SW 1271 (cell line): ENCODE measurements at regions not wholly inside any gene's neighbourhood (a gene's known extent, or its start where the extent isn't known, plus 50 kb on each side); places are given as distances from the start of the nearest gene placed in this dataset.
"Not testable (repeated sequence)": the region's sequence is repeated elsewhere in the genome, so short reads cannot be mapped to it uniquely, and the experiment has no call there.

Experiments used
- DNase-seq, 2 experiments: peaks; one replicate each; lab custom pipeline; 2025; lab: John Stamatoyannopoulos, UW

- no peak for DNase-seq
Measured at GRCh38 chr4:188737251-188738002, 598.2 kb downstream of the TRIML1 start.

DNA sequence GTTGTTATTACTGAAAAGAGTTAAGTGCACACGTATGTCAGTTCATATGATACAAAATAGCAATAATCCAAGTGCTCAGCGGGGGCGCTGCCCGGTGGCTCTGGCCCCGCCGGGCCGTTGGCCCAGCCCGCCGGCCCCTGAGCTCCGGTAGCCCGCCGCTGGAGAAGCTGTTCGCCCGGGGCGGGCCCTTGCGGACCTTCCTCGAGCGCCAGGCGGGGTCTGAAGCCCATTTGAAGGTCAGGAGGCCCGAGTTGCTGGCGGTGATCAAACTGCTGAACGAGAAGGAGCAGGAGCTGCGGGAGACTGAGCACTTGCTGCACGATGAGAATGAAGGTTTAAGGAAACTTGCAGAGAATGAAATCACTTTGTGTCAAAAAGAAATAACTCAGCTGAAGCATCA, 599.0 kb downstream of the TRIML1 start:
- not testable (repeated sequence) for DNase-seq

DNA sequence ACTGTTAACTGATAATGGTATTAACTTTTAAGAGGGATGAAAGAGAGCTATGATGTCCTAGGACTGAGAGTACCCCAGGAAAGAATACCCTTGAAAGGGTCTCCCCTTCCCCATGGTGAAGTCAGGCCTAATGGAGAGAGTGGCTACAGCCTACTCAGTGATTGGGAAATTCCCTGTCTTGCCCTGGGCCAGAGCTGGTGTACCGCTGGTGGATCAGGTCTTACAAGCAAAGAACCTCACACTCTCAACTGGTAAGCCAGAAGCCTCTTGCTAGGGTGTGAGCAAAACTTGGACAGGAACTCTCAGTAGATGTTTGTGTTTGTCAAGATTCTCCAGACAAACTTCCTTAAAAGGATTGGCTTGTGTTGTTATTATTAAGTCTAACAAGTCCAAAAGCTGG, 600.9 kb downstream of the TRIML1 start:
- not testable (repeated sequence) for DNase-seq

DNA sequence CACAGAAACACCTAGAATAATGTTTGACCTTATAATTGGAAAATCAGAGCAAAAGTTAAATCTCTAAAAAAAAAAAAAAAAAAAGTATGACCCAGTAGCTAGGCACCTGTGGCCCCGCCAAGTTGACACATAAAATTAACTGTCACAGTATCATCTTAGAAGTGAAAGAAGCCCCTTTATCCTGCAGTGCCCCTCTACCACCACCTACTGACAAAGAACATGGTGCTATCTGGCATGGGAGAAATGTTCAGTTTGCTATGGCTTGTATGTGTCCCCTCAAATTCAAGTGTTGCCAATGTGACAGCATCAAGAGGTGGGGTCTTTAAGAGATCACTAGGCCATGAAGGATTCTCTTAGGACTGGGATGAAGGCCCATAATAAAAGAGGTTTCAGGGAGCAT, 601.5 kb downstream of the TRIML1 start:
- not testable (repeated sequence) for DNase-seq

- DNase-seq = no peak
Measured at GRCh38 chr4:188754372-188755002, 615.2 kb downstream of the TRIML1 start.

DNA sequence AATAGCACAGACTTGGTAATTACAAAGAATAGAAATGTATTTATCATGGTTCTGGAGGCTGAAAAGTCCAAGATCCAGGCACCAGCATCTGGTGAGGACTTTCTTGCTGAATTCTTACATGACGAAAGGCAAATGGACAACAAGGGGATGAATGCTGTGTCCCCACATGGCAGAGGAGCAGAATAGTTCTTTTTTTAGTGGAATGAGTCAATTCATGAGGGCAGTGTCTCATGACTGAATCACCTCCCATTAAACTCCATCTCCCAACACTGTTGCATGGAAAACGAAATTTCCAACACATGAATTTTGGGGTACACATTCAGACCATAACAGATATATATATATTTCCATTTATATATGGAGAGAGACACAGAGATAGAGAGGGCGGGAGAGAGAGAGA, 628.3 kb downstream of the TRIML1 start:
- no peak for DNase-seq

GRCh38 chr4:188778905-188779304, 639.7 kb downstream of the TRIML1 start:
- DNase-seq = no peak

GRCh38 chr4:188779581-188779980, 640.3 kb downstream of the TRIML1 start:
- DNase-seq = no peak

DNA sequence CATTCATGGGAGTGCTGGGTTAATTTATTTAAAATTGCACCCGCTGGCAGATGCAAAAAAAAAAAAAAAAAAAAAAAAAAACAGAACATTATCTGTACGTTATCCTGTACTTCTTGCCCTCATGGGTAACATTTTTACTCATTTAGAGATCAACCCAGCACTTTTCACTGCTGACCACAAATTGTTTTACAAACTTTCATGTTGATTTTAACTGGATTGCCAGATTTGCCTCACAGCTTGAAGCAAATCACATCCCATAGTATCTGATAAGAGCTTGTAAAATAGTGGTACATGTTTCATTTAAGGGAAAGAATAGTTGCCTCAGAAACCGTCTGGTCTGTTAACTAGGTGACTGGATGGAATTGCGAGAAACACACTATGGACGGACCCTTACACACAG, 640.8 kb downstream of the TRIML1 start:
- DNase-seq = no peak

GRCh38 chr4:188780686-188781085, 641.4 kb downstream of the TRIML1 start:
- DNase-seq = no peak

DNA sequence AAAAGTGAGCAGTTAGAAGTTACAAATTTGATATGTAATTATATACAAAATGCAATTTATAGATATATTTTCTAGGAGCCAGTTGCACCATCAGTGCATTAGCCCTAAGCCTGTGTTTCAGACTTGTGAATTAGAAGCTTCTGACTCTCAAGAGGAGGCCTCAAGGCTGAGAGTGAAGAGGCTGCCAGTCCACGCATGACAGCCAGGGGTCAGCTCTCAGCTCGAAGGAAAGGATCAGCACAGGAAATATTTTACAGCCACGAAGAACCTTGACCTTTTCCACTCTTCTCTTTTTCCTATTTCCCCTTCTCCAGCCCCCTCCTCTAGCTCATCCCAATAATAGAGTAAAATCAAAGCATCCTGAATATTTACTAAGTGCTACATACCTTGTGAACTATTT, 642.4 kb downstream of the TRIML1 start:
- DNase-seq = peak in 1 of 2 experiments; percentile 0

DNA sequence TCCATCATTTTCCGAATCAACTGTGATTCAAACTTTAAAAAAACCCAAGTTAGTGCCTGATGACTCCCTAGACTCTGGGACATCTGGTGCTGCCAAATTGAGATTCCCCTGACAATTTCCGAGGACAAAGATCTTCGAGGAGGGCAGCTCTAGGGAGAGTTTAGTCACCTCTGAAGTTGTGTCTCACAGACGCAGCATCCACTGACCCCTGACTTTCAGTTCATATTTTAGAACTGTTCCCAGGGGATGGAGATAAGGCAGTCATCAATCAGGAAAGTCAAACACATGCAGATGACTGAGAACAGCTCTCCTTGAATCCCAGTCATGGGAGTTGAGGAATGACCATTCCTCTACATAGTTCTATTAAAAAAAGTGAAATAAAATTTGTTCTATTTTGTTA, 643.9 kb downstream of the TRIML1 start:
- no peak for DNase-seq

GRCh38 chr4:188783606-188784160, 644.4 kb downstream of the TRIML1 start:
- DNase-seq = no peak

DNA sequence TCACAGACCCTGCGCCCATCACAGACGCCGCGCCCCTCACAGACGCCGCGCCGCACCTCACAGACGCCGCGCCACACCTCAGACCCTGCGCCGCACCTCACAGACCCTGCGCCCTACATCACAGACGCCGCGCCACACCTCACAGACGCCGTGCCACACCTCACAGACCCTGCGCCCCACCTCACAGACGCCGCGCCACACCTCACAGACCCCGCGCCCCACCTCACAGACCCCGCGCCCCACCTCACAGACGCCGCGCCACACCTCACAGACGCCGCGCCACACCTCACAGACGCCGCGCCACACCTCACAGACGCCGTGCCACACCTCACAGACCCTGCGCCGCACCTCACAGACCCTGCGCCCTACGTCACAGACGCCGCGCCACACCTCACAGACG, 657.4 kb downstream of the TRIML1 start:
- not testable (repeated sequence) for DNase-seq

DNA sequence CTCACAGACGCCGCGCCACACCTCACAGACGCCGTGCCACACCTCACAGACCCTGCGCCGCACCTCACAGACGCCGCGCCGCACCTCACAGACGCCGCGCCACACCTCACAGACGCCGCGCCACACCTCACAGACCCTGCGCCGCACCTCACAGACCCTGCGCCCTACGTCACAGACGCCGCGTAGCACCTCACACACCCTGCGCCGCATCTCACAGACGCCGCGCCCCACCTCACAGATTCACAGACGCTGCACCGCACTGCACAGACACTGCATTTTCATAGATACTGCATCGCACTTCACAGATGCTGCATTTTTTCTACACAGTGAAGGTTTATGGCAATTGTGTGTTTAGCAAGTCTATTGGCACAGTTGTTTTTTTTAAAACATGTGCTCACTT, 657.8 kb downstream of the TRIML1 start:
- not testable (repeated sequence) for DNase-seq

DNA sequence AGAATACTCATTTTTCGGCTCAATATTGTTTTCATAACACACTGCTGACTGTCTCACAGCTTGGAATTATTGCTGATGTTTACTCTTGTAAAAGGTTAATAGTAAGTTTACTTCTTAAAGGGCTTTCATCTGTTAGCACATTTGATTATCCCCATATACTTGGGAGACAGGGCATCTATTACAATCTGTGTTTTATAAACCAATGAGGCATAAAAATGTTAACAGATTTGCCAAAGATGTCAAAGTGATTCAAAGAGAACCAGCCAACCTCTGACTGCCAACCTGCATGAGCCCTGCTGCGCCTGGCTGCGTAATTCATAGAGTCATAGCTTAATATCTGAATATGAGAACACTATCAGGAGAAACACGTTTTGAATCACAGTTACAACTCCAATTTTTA, 665.6 kb downstream of the TRIML1 start:
- no peak for DNase-seq

DNA sequence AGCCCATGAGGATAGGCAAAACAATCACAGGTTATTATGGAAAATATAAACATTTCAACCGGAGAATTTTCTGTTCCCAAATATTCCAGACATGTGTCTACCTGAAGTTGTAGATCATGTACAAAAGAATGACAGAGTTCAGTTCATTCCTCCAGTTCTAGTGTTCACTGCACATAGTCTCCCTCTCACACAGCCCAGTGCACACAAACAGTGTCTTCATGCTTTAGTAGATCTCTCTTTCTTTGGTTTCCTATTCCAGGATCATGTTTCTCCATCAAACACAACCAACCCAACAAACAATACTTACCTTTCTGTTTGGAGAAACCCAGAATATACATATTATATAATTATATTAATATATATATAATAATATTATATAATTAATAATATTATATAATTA, 671.9 kb downstream of the TRIML1 start:
- DNase-seq = no peak

GRCh38 chr4:188812644-188813043, 673.4 kb downstream of the TRIML1 start:
- DNase-seq = no peak

- DNase-seq = no peak
Measured at GRCh38 chr4:188818300-188818699, 679.1 kb downstream of the TRIML1 start.

DNA sequence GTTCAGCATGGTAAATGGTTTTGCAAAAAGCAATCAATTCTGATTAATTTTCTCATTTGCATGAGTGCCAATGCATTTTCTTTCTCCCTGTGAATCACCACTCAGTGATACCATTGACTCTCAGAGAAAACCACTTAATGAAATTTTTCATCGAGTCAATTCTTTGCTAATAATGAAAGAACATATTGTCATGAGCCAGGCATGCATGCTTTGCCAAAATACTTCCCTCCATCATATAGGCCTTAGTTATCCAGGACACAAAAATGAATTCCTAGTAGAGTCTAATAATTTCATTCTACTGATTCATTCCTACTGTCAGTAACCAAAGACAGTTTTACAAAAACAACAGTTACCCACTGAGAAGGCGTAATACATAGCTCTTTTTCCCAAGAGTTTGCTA, 680.0 kb downstream of the TRIML1 start:
- no peak for DNase-seq

DNA sequence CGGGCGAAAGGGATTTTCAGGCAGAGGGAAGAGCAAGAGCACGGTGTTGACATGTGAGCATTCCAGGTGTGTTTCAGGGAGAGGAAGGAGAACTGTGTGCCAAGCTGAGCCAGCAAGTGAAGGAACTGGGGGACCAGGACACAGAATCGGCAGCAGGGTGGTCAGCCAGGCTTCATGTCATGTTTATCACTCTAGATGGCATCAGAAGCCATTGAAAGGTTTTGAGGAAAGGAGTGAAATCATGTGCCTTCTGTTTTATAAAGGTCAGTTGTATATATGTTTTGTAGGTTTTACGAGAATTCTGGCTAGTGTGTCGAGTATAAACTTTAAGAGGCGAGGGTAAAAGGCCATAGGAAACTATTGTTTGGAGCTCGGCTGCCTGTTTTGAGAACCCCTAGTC, 682.3 kb downstream of the TRIML1 start:
- no peak for DNase-seq

GRCh38 chr4:188822698-188823097, 683.5 kb downstream of the TRIML1 start:
- no peak for DNase-seq

- no peak for DNase-seq
Measured at GRCh38 chr4:188824553-188824952, 685.3 kb downstream of the TRIML1 start.
